A172 (cell line): ENCODE measurements at regions not wholly inside any gene's neighbourhood (a gene's known extent, or its start where the extent isn't known, plus 50 kb on each side); places are given as distances from the start of the nearest gene placed in this dataset.
"Not testable (repeated sequence)": the region's sequence is repeated elsewhere in the genome, so short reads cannot be mapped to it uniquely, and the experiment has no call there.

Experiments
- DNase-seq: peaks from one replicate; pipeline ENCODE4 v3.0.0-alpha.2; 2015; ENCODE audit warnings: low spot score

- DNase-seq = no peak
Observed at GRCh38 chr1:10867138-10867721, 70.8 kb upstream of the CASZ1 start.

- DNase-seq = no peak
Observed at GRCh38 chr1:10867914-10868598, 71.6 kb upstream of the CASZ1 start.

GRCh38 chr1:10868599-10868965, 72.1 kb upstream of the CASZ1 start:
- no peak for DNase-seq

GRCh38 chr1:10869933-10870332, 73.5 kb upstream of the CASZ1 start:
- DNase-seq = no peak

GRCh38 chr1:10870493-10871096, 74.1 kb upstream of the CASZ1 start:
- no peak for DNase-seq

- no peak for DNase-seq
Observed at GRCh38 chr1:10873189-10873588, 76.7 kb upstream of the CASZ1 start.

- DNase-seq = no peak
Observed at GRCh38 chr1:10874351-10874750, 77.9 kb upstream of the CASZ1 start.

GRCh38 chr1:10877894-10878293, 81.4 kb upstream of the CASZ1 start:
- no peak for DNase-seq

- no peak for DNase-seq
Observed at GRCh38 chr1:10878469-10878868, 82.0 kb upstream of the CASZ1 start.

GRCh38 chr1:10880063-10880462, 83.6 kb upstream of the CASZ1 start:
- DNase-seq = no peak

GRCh38 chr1:10881046-10881445, 84.6 kb upstream of the CASZ1 start:
- DNase-seq = no peak

- DNase-seq = no peak
Observed at GRCh38 chr1:10882069-10882468, 85.6 kb upstream of the CASZ1 start.

- DNase-seq = not testable (repeated sequence)
Observed at GRCh38 chr1:10887032-10887431, 90.6 kb upstream of the CASZ1 start.

- no peak for DNase-seq
Observed at GRCh38 chr1:10888291-10888690, 91.8 kb upstream of the CASZ1 start.

GRCh38 chr1:10888791-10889649, 92.6 kb upstream of the CASZ1 start:
- DNase-seq = no peak

- no peak for DNase-seq
Observed at GRCh38 chr1:10889650-10890353, 93.4 kb upstream of the CASZ1 start.

GRCh38 chr1:10890491-10891071, 94.1 kb upstream of the CASZ1 start:
- no peak for DNase-seq

- DNase-seq = no peak
Observed at GRCh38 chr1:10891091-10891490, 94.6 kb upstream of the CASZ1 start.

- no peak for DNase-seq
Observed at GRCh38 chr1:10892138-10893065, 96.0 kb upstream of the CASZ1 start.

GRCh38 chr1:10895621-10896020, 99.2 kb upstream of the CASZ1 start:
- no peak for DNase-seq
